GM12801 (cell line): ENCODE measurements at regions not wholly inside any gene's neighbourhood (a gene's known extent, or its start where the extent isn't known, plus 50 kb on each side); places are given as distances from the start of the nearest gene placed in this dataset.

Experiments used
- CTCF ChIP-seq: IDR thresholded peaks from one replicate; pipeline ENCODE4 v1.5.1; 2011; ENCODE audit warnings: control low read depth; ENCODE audit not compliant: insufficient read length; ENCODE audit errors: extremely low read depth

GRCh38 chr9:4366591-4367330 lies 66.9 kb upstream of the GLIS3 start:
- TF ChIP-seq CTCF = peak; percentile 44

- no peak for TF ChIP-seq CTCF
Observed at GRCh38 chr9:4365055-4365454, 65.2 kb upstream of the GLIS3 start.

GRCh38 chr9:4362281-4362680 lies 62.4 kb upstream of the GLIS3 start:
- TF ChIP-seq CTCF = no peak

GRCh38 chr9:4359016-4359415 lies 59.1 kb upstream of the GLIS3 start:
- no peak for TF ChIP-seq CTCF

GRCh38 chr9:4357929-4358328 lies 58.1 kb upstream of the GLIS3 start:
- no peak for TF ChIP-seq CTCF

- no peak for TF ChIP-seq CTCF
Observed at GRCh38 chr9:4356306-4356705, 56.4 kb upstream of the GLIS3 start.

- TF ChIP-seq CTCF = no peak
Observed at GRCh38 chr9:4353236-4353635, 53.4 kb upstream of the GLIS3 start.
